ENCODE measurements at regions not wholly inside any gene's neighbourhood (a gene's known extent, or its start where the extent isn't known, plus 50 kb on each side); places are given as distances from the start of the nearest gene placed in this dataset.

DNA sequence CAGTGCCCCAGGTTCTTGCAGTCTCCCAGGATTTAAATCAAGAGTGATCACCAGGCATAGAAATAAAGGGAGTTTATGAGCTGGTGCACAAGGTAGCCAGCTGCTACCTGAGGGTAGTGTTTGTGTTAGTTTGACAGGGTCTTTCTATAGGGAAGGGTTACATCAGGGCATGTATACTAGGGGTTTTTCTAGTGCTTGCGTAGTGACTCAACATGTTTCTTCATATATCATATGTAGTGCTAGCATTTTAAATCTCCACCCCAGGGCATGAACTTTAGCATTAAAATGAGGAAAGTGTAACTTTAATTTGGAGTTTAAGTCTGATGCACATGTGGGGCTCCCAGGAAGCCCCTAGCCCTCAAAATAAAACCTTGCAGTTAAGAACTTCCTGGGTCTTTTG is 86.5 kb upstream of the TNR start:
- FAIRE-seq (no peak), DNase-seq (ENCODE audit: insufficient read length, low spot score) (no peak)

- DNase-seq (ENCODE audit: insufficient read length, low spot score) (no peak), FAIRE-seq (no peak)
Measured at GRCh38 chr1:175826705-175827104, 83.3 kb upstream of the TNR start.

GRCh38 chr1:175824079-175824478 is 80.7 kb upstream of the TNR start:
- FAIRE-seq (no peak), DNase-seq (ENCODE audit: insufficient read length, low spot score) (no peak)

DNA sequence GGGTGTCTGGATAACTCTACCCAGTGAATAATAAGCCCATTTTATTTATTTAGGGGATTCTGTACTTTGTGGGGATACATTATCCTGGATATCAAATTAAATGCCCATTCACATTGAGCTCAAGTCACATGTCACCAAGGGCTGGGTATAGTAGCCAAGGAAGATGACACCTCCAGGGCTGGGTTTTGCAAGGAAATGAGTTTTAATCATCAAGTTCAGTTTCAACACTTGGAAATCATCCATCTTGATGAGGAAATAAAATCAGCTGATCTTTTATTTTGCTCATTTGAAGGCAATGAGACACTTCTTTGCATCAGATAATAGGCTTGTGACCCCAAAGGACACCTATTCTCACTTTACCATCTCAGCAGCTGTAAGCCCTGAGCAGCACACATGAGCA is 80.0 kb upstream of the TNR start:
- FAIRE-seq (no peak), DNase-seq (ENCODE audit: insufficient read length, low spot score) (no peak)

- FAIRE-seq, result no peak
- no peak for DNase-seq (ENCODE audit: insufficient read length, low spot score)
Measured at GRCh38 chr1:175822580-175822979, 79.2 kb upstream of the TNR start.

GRCh38 chr1:175820456-175821025 is 77.1 kb upstream of the TNR start:
- DNase-seq (ENCODE audit: insufficient read length, low spot score), result no peak
- FAIRE-seq, result no peak

GRCh38 chr1:175818929-175819328 is 75.5 kb upstream of the TNR start:
- DNase-seq (ENCODE audit: insufficient read length, low spot score) (no peak), FAIRE-seq (no peak)

DNA sequence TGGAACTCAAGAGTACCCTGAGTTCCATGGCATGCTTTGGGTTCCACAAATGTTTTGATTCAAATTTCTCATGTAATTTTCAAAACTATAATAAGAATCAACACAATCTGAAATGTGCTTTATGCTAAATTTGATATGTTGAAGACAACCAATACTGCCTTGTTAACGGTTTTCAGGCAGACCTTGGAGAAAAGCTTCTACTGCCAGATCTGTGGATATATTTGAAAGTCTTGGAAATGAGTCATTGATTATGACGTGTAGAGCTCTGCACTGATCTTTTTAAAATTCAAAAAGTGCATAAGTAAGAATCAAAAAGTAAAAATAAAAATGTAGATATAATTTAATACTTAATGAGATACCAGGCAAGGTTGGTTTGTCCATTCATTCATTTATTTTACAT is 74.0 kb upstream of the TNR start:
- FAIRE-seq (no peak), DNase-seq (ENCODE audit: insufficient read length, low spot score) (no peak)

- FAIRE-seq (no peak), DNase-seq (ENCODE audit: insufficient read length, low spot score) (no peak)
Measured at GRCh38 chr1:175814885-175815284, 71.5 kb upstream of the TNR start.

DNA sequence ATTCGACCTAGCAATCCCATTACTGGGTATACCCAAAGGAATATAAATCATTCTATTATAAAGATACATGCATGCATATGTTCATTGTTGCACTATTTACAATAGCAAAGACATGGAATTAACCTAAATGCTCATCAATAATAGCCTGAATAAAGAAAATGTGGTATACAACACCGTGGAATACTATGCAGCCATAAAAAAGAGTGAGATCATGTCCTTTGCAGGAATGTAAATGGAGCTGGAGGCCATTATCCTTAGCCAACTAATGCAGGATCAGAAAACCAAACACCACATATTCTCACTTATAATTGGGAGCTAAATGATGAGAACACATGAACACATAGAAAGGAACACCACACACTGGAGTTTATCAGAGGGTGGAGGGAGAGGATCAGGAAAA is 69.5 kb upstream of the TNR start:
- no peak for FAIRE-seq
- DNase-seq (ENCODE audit: insufficient read length, low spot score), result no peak

DNA sequence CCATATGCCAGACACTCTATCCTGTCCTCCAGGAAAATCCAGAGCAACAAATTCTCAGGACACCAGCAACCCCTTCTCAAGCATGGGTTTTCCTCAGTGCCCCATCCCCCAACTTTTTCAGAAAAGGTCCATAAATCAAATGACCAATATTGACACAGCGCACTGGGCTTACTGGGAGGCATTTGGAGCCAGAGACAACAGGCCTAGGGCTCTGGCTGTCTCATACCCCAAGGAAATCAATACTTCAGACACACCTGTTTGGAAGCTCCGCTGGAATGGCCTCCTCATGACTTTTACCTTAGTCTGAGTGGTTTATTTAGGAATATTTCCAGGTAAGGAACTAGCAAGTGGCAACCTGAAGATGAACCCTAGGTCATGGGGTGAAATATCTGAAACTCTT is 66.9 kb upstream of the TNR start:
- no peak for FAIRE-seq
- no peak for DNase-seq (ENCODE audit: insufficient read length, low spot score)

DNA sequence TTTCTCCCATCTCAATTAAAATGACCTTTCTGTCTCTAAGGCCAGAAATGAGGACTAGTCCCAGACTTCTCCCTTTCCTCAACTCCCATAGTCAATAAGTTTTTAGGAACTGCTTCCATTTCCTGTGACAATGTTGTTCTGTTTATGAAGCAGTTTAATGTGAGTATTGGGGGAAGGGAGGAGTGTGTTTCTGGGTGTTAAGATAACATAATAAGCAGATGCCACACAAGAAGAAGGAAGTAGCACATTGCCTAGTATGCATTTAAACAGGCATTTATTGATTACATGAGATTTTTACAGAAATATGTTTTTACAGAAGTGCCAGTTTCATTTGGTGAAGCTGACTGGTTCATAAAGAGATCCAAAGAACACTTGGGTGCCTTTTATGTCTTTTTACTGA is 65.6 kb upstream of the TNR start:
- FAIRE-seq, result no peak

DNA sequence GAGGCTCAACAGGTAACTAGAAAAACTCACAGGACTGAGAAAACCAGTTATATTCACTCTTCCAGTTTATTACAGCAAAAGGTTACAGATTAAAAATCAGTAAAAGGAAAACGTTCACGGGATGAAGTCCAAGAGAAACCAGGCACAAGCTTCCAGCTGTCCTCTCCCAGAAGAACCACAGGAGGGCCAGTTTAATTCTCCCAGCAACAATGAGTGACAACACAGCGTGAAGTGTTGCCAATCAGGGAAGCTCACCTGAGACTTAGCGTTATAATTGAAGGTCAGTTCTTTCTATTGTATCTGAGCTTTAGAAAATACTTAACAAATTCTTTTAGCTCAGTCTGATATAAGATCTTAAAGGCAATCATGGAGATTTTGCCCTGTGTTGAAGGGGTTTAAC is 65.2 kb upstream of the TNR start:
- FAIRE-seq (no peak), DNase-seq (ENCODE audit: insufficient read length, low spot score) (no peak)

More for the DNA sequence above, 65.6 kb upstream of the TNR start:
- DNase-seq (ENCODE audit: insufficient read length, low spot score), result no peak

DNA sequence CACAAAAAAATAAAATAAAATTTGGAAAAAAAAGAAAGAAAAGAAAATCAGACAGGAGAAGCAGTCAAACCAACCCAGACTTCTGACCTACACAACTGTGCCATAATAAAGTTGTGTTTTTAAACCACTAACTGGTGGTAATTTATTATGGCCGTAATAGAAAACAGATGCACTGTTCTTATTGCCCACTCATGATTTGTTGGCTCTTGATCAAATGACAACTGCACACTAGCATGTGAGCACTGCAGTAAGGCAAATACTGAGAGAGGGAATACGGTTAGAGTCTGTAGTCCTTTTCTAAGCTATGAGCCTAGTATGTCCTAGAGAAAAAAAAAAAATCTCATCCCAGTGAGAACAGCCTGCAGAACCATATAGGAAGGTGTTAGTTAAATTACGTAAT is 61.2 kb upstream of the TNR start:
- no peak for FAIRE-seq
- DNase-seq (ENCODE audit: insufficient read length, low spot score), result no peak

DNA sequence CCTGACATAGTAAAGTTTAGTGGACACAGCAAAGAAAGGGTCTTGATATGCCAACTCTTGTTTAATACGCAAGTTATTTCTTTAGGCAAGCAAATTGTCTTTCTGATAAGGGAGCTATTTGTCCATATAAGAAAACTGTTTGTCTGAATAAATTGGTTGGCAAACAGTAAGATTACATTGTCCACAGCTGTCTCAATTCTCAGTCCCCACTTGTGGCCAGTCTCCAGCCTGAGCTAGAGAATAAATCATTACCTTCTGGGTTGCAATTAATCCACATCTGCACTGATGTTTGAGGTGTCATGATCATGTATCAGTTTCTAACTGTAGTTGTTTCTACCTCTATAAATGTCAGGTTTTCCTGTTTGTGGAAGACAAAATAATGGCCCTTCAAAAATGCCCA is 60.0 kb upstream of the TNR start:
- DNase-seq (ENCODE audit: insufficient read length, low spot score) (no peak), FAIRE-seq (no peak)

DNA sequence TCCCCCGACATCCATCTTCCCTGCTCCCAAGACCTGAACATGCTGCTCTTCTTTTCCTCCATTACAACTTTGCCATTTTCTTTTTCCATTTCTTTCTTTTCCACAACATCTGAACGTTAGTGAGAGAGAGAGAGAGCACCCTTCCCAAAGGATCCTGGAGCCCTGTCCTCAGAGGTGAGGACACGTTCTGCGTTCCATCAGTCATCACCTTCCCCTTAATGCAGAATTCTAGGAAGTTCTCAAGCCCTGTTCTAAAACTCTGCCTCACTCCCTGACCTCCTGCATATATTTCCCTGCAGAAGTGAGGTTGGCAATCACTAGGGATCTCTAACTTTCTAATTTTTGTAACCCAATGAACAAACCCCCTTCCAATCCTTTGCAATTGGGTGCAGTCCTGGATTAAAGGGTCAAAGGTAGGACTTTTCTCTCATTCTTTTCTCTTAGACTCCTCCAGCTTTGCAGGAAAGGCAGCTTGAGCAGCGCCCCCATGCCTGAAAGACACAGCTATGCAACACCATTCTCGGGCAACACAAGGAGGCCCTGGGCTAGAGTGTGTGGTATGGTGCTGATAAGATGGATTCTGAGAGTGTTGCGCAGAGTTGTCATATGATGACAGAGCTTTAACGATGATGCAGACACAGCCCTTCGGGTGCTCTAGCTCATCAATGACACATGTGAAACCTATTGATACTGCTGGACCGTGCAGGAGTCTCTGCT is 59.2 kb upstream of the TNR start:
- FAIRE-seq (no peak), DNase-seq (ENCODE audit: insufficient read length, low spot score) (no peak)

GRCh38 chr1:175801979-175802378 is 58.6 kb upstream of the TNR start:
- no peak for DNase-seq (ENCODE audit: insufficient read length, low spot score)
- no peak for FAIRE-seq

GRCh38 chr1:175797576-175797975 is 54.2 kb upstream of the TNR start:
- no peak for DNase-seq (ENCODE audit: insufficient read length, low spot score)

DNA sequence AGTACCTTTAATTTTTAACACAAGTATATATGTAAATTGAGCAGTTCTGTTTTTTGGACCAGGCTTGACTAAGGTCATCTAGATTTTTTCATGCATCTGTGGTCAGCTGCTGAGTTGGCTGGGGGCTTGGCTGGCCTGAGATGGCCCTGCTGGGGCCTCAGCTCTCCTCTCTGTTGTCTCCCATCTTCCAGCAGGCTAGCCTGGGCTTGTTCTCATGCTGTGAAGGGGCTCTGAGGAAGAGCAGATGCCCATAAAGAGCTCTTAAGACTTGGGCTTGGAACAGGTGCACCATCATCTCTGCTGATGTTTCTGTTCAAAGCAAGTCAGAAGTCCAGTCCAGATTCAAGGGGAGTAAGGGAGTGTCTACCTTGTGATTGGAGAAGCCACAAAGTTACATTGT is 51.2 kb upstream of the TNR start:
- FAIRE-seq (no peak), DNase-seq (ENCODE audit: insufficient read length, low spot score) (no peak)

More at GRCh38 chr1:175797576-175797975, 54.2 kb upstream of the TNR start:
- no peak for FAIRE-seq

GRCh38 chr1:175793617-175794016 is 50.2 kb upstream of the TNR start:
- DNase-seq (ENCODE audit: insufficient read length, low spot score) (no peak), FAIRE-seq (no peak)

Data from GM19239 (cell line).